HepG2 (cell line): ENCODE measurements at regions not wholly inside any gene's neighbourhood (a gene's known extent, or its start where the extent isn't known, plus 50 kb on each side); places are given as distances from the start of the nearest gene placed in this dataset.
"Not testable (repeated sequence)": the region's sequence is repeated elsewhere in the genome, so short reads cannot be mapped to it uniquely, and the experiment has no call there.

Experiments
- ATAC-seq: fragments of 200-7000 bp; cut with Tn5 transposase; 3 replicates; pipeline ENCODE4 v1.9.1; 2020; ENCODE audit warnings: mild to moderate bottlenecking, moderate library complexity
- BruUV-seq: library from RNA; stranded (reverse); fragments of 400-500 nt; replicated peaks from 2 replicates; lab custom pipeline; 2021; lab: Mats Ljungman, UMichigan
- CTCF ChIA-PET: fragments of 300-600 bp; formaldehyde crosslinking; extraction: SDS; loops from one replicate; lab custom pipeline; 2021; ENCODE audit warnings: low total read pairs, inconsistent platforms, low intra/inter-chr PET ratio; lab: Yijun Ruan, JAX
- POLR2A ChIA-PET: fragments of 350-600 bp; sonication (Branson Sonifier 250); formaldehyde crosslinking; loops from one replicate; lab custom pipeline; 2020; ENCODE audit warnings: antibody characterized with exemption, inconsistent platforms; lab: Yijun Ruan, JAX
- DNase-seq: peaks from one replicate; pipeline ENCODE4 v3.0.0-alpha.2; 2015; ENCODE audit warnings: low spot score
- FAIRE-seq: peaks from 3 replicates; lab custom pipeline; 2011; peaks lifted over from hg19 to GRCh38; lab: Jason Lieb, UNC
- H2AFZ ChIP-seq: one replicate; pipeline ENCODE4 v1.6.1; 2011; ENCODE audit warnings: low read length, inconsistent platforms
- H3K27ac ChIP-seq: fragments of 300-600 bp; 3 replicates; pipeline ENCODE4 v1.8.0; 2011; ENCODE audit warnings: mixed run types, mild to moderate bottlenecking, mixed read lengths, low read length, inconsistent platforms; ENCODE audit not compliant: insufficient read depth; ENCODE audit errors: extremely low read length
- H3K27me3 ChIP-seq, 2 experiments: fragments of 200-600 bp in 1 of 2; 2 replicates in 1 of 2; 3 replicates in 1 of 2; pipeline versions ENCODE4 v1.6.0 to v1.8.0; 2011; ENCODE audit warnings: low read length in 2 of 2, mild to moderate bottlenecking in 2 of 2, moderate library complexity in 2 of 2, inconsistent platforms in 1 of 2; ENCODE audit not compliant: insufficient read depth in 2 of 2, control insufficient read depth in 1 of 2
- H3K36me3 ChIP-seq, 2 experiments: fragments of 200-600 bp in 1 of 2; replicated peaks in 1 of 2; 2 replicates in 1 of 2; 3 replicates in 1 of 2; pipeline versions ENCODE4 v1.5.1 to v1.8.0; 2011; ENCODE audit warnings: low read length in 2 of 2, inconsistent platforms in 1 of 2; ENCODE audit not compliant: insufficient read depth in 2 of 2, control insufficient read depth in 1 of 2
- H3K4me1 ChIP-seq: 2 replicates; pipeline ENCODE4 v1.5.1; 2012; ENCODE audit warnings: low read length, inconsistent platforms; ENCODE audit not compliant: insufficient read depth
- H3K4me2 ChIP-seq: 2 replicates; pipeline ENCODE4 v1.6.0; 2011; ENCODE audit warnings: low read depth, low read length, inconsistent platforms
- H3K4me3 ChIP-seq, 3 experiments: fragments of 200-600 bp in 1 of 3; sonication (generic), shearing (Covaris generic) in 1 of 3; replicated peaks in 1 of 3; 2 replicates each; pipeline ENCODE4 v1.5.1; 2011 to 2016; ENCODE audit warnings: low read length in 3 of 3, inconsistent platforms in 2 of 3, low read depth in 2 of 3, mild to moderate bottlenecking in 2 of 3, control low read depth in 1 of 3, mixed read lengths in 1 of 3; ENCODE audit not compliant: insufficient read depth in 1 of 3
- H3K79me2 ChIP-seq: one replicate; pipeline ENCODE4 v1.6.1; 2011; ENCODE audit warnings: low read length, inconsistent platforms; ENCODE audit not compliant: insufficient read depth
- H3K9ac ChIP-seq: 2 replicates; pipeline ENCODE4 v1.6.0; 2011; ENCODE audit warnings: mild to moderate bottlenecking, low read depth, low read length, inconsistent platforms; ENCODE audit not compliant: insufficient read depth
- H3K9me3 ChIP-seq: 2 replicates; pipeline ENCODE4 v1.5.1; 2012; ENCODE audit warnings: mild to moderate bottlenecking, low read length
- H4K20me1 ChIP-seq: 2 replicates; pipeline ENCODE4 v1.6.0; 2011; ENCODE audit warnings: inconsistent platforms, mild to moderate bottlenecking, low read length, moderate library complexity; ENCODE audit not compliant: insufficient read depth
- ARHGAP35 ChIP-seq: sonication (generic); formaldehyde crosslinking; IDR thresholded peaks from 2 replicates; pipeline ENCODE4 v1.9.0; 2022; ENCODE audit warnings: mild to moderate bottlenecking, inconsistent platforms, moderate library complexity, missing genetic modification reagents, borderline replicate concordance
- CHCHD3 ChIP-seq: sonication (generic); formaldehyde crosslinking; IDR thresholded peaks from 2 replicates; pipeline ENCODE4 v1.8.0; 2022; ENCODE audit warnings: mild to moderate bottlenecking, missing genetic modification reagents, moderate library complexity
- JDP2 ChIP-seq: sonication (generic); formaldehyde crosslinking; IDR thresholded peaks from 2 replicates; pipeline ENCODE4 v1.8.1; 2022; ENCODE audit warnings: missing genetic modification reagents, borderline replicate concordance
- MAZ ChIP-seq, 2 experiments: sonication (generic) in 1 of 2; formaldehyde crosslinking in 1 of 2; IDR thresholded peaks; 2 replicates each; pipeline versions ENCODE4 v1.5.0 to v1.6.1; 2012 to 2020; ENCODE audit warnings: low read depth in 2 of 2, mild to moderate bottlenecking in 2 of 2, borderline replicate concordance in 1 of 2, improper control_type of control experiment in 1 of 2, low read length in 1 of 2, missing genetic modification reagents in 1 of 2, moderate library complexity in 1 of 2
- PHF20 ChIP-seq: sonication (generic); formaldehyde crosslinking; IDR thresholded peaks from 2 replicates; pipeline ENCODE4 v1.5.0; 2020; ENCODE audit warnings: mild to moderate bottlenecking, missing genetic modification reagents
- SP140L ChIP-seq: sonication (generic); formaldehyde crosslinking; IDR thresholded peaks from 2 replicates; pipeline ENCODE4 v1.4.0; 2020; ENCODE audit warnings: missing genetic modification reagents, borderline replicate concordance
- STAG1 ChIP-seq: sonication (generic); formaldehyde crosslinking; IDR thresholded peaks from 2 replicates; pipeline ENCODE4 v1.4.0; 2020; ENCODE audit warnings: missing genetic modification reagents
- UBTF ChIP-seq: sonication (generic); formaldehyde crosslinking; IDR thresholded peaks from 2 replicates; pipeline ENCODE4 v1.4.0; 2020; ENCODE audit warnings: mild to moderate bottlenecking, missing genetic modification reagents
- ZNF430 ChIP-seq: sonication (generic); formaldehyde crosslinking; IDR thresholded peaks from 2 replicates; pipeline ENCODE4 v1.9.0; 2021; ENCODE audit warnings: mild to moderate bottlenecking, missing genetic modification reagents
- ZNF672 ChIP-seq: sonication (generic); formaldehyde crosslinking; IDR thresholded peaks from 2 replicates; pipeline ENCODE4 v1.8.1; 2022; ENCODE audit warnings: missing genetic modification reagents
- ZNF879 ChIP-seq: sonication (generic); formaldehyde crosslinking; IDR thresholded peaks from 2 replicates; pipeline ENCODE4 v1.8.1; 2023; ENCODE audit warnings: missing genetic modification reagents
- ZSCAN21 ChIP-seq: sonication (generic); formaldehyde crosslinking; IDR thresholded peaks from 2 replicates; pipeline ENCODE4 v1.8.0; 2022; ENCODE audit warnings: mild to moderate bottlenecking, missing genetic modification reagents, moderate library complexity, borderline replicate concordance
- WGBS: methylation state at CpG from one replicate; pipeline ENCODE4 v1.1.6; 2017; ENCODE audit warnings: low lambda C conversion rate; 5-methylcytosine and 5-hydroxymethylcytosine counted together
- in situ Hi-C: cut with HindIII; loops from 2 replicates; pipeline ENCODE4 v1.10.0; 2017; ENCODE audit warnings: low pct_unique_long_range_greater_than_20kb; ENCODE audit not compliant: extremely low pct_ligation_motif_present
- intact Hi-C: fragments of 100-400 bp; cut with micrococcal nuclease; formaldehyde crosslinking; loops from one replicate; pipeline ENCODE4 v1.10.0; 2022; ENCODE audit not compliant: unreplicated experiment

DNA sequence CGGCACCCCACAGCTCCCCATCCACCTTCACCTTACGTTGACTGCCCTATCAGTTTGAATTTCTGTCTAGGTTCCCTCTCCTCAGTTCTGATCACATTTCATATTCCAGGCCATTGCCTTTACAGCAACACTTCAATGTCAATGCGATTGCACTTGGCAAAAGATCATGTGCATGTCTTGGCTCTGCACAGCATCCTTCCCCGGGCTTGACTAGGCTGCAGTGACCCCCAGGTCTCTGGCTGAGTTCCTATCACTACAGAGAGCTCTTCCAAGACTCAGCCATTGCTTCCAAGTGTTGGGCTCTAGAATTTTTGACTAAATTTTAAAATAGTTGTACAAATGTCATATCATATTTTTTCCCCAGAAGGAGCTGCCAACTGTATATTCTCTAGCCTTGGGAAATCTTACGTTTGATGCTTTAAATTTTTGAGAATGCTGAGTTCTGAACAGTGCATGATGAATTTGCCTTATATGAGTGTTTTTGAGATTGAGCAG, 103.8 kb upstream of the NEDD4L start:
- no peak overlapping the region for H3K27ac ChIP-seq
- no peaks in the 10 kb centered on the region for H3K36me3 ChIP-seq
- no peak overlapping the region for H3K9ac ChIP-seq
- H3K9me3 ChIP-seq, result no peaks in the 10 kb centered on the region
- H3K79me2 ChIP-seq, result no peaks in the 10 kb centered on the region
- no peak overlapping the region for H2AFZ ChIP-seq
- DNase-seq, result no peak
- BruUV-seq, result no TSS peak
- H3K4me3 ChIP-seq, result no peak overlapping the region
- no peaks in the 10 kb centered on the region for H3K4me1 ChIP-seq
- no peaks in the 10 kb centered on the region for H4K20me1 ChIP-seq
- ATAC-seq, result no peak
- intact Hi-C loops, result no loop called here
- CTCF ChIA-PET, result no interaction called here
- H3K4me2 ChIP-seq, result no peak overlapping the region
- 53% methylated on average over 5 of the region's 5 CpGs for WGBS
- TF ChIP-seq ZNF430 (CRISPR knock-in tag) (no peak), PHF20 (CRISPR knock-in tag) (no peak), ZNF672 (CRISPR knock-in tag) (no peak), JDP2 (CRISPR knock-in tag) (no peak), CHCHD3 (CRISPR knock-in tag) (no peak), ZSCAN21 (CRISPR knock-in tag) (no peak), ARHGAP35 (no peak), MAZ (IDR thresholded peaks at IDR 0.05; ENCODE audit: borderline replicate concordance, low read depth, low read length) (no peak), MAZ (CRISPR knock-in tag; IDR thresholded peaks at IDR 0.05; ENCODE audit: low read depth) (no peak), ZNF879 (CRISPR knock-in tag) (no peak), STAG1 (CRISPR knock-in tag) (no peak), UBTF (CRISPR knock-in tag) (no peak), SP140L (CRISPR knock-in tag) (no peak)
- TF ChIP-seq, all 625 proteins: peak for 0
- in situ Hi-C loops, result no loop called here
- peaks cover 0 to 13% of the 10 kb centered on the region in 2 experiments; a peak in 2 of 5 replicates for H3K27me3 ChIP-seq
- POLR2A ChIA-PET, result no interaction called here
- FAIRE-seq, result no peak

DNA sequence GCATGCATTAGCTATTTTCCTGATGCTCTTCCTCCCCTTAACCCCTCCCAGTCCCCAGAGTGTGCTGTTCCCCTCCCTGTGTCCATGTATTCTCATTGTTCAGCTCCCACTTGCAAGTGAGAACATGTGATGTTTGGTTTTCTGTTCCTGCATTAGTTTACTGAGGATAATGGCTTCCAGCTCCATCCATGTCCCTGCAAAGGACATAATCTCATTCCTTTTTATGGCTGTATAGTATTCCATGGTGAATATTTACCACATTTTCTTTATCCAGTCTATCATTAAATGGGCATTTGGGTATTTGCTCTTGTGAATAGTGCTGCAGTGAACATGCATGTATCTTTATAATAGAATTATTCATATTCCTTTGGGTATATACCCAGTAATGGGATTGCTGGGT, 109.7 kb upstream of the NEDD4L start:
- intact Hi-C loops, BruUV-seq, H3K4me3 ChIP-seq, ATAC-seq, H3K79me2 ChIP-seq, H3K36me3 ChIP-seq, CTCF ChIA-PET, DNase-seq, H3K9me3 ChIP-seq, FAIRE-seq, POLR2A ChIA-PET, H3K9ac ChIP-seq, in situ Hi-C loops, H3K27me3 ChIP-seq, H4K20me1 ChIP-seq, H2AFZ ChIP-seq, H3K27ac ChIP-seq, H3K4me2 ChIP-seq: not testable (repeated sequence)
- peaks cover 14% of the 10 kb centered on the region; the same call in 1 of the 2 replicates for H3K4me1 ChIP-seq
